Vagina (tissue), 2 donors: ENCODE measurements at regions not wholly inside any gene's neighbourhood (a gene's known extent, or its start where the extent isn't known, plus 50 kb on each side); places are given as distances from the start of the nearest gene placed in this dataset.

ENCODE experiments used
- DNase-seq, 2 donors: peaks; one replicate each; pipeline ENCODE4 v3.0.0-alpha.2; 2017; ENCODE audit errors: extremely low spot score in 2 of 2
- H3K27ac ChIP-seq: fragments of 200-600 bp; sonication (generic); one replicate; pipeline ENCODE4 v1.5.1; 2019
- H3K27me3 ChIP-seq: fragments of 200-600 bp; sonication (generic); one replicate; pipeline ENCODE4 v1.5.1; 2019
- H3K36me3 ChIP-seq, 2 donors: fragments of 200-600 bp; sonication (generic); one replicate each; pipeline ENCODE4 v1.5.1; 2017 to 2019
- H3K4me1 ChIP-seq: fragments of 200-600 bp; sonication (generic); one replicate; pipeline ENCODE4 v1.5.1; 2019
- H3K4me3 ChIP-seq, 2 donors: fragments of 200-600 bp; sonication (generic); 1 replicate in 1 of 2; 2 replicates in 1 of 2; pipeline ENCODE4 v1.5.1; 2016 to 2019
- H3K9me3 ChIP-seq: fragments of 200-600 bp; sonication (generic); one replicate; pipeline ENCODE4 v1.5.1; 2019
- CTCF ChIP-seq, 3 experiments: fragments of 450-650 bp in 2 of 3; fragments of 200-600 bp in 1 of 3; sonication (generic) in 1 of 3; IDR thresholded peaks; one replicate each; pipeline ENCODE4 v1.5.1; 2017 to 2019; ENCODE audit warnings: antibody characterized with exemption in 3 of 3, mild to moderate bottlenecking in 2 of 3, moderate library complexity in 2 of 3
- POLR2A ChIP-seq, 2 donors: fragments of 450-650 bp; IDR thresholded peaks; one replicate each; pipeline ENCODE4 v1.6.1; 2017; ENCODE audit warnings: antibody characterized with exemption in 2 of 2, mild to moderate bottlenecking in 2 of 2, moderate library complexity in 2 of 2
- POLR2AphosphoS5 ChIP-seq, 2 donors: sonication (generic); formaldehyde crosslinking; IDR thresholded peaks; one replicate each; pipeline ENCODE4 v1.9.0; 2017; ENCODE audit warnings: antibody characterized with exemption in 2 of 2, mild to moderate bottlenecking in 2 of 2, low read depth in 1 of 2; ENCODE audit not compliant: insufficient read depth in 1 of 2
- intact Hi-C: fragments of 100-400 bp; cut with DNase I; formaldehyde crosslinking; loops from one replicate; pipeline ENCODE4 v1.15.1; 2023

GRCh38 chr11:128367573-128367972 lies 219.8 kb downstream of the ETS1 start:
- TF ChIP-seq CTCF (IDR thresholded peaks at IDR 0.05), result no peak
- TF ChIP-seq POLR2A (IDR thresholded peaks at IDR 0.05), result no peak
- no peak for TF ChIP-seq POLR2AphosphoS5 (IDR thresholded peaks at IDR 0.05; ENCODE audit: insufficient read depth in 1 of 2, low read depth in 1 of 2)
- H3K4me1 ChIP-seq, result no peaks in the 10 kb centered on the region
- no peaks in the 10 kb centered on the region for H3K9me3 ChIP-seq
- intact Hi-C loops, result no loop called here
- DNase-seq, result no peak
- no peaks in the 10 kb centered on the region for H3K36me3 ChIP-seq
- no peaks in the 10 kb centered on the region for H3K27me3 ChIP-seq
- no peak overlapping the region for H3K27ac ChIP-seq
- H3K4me3 ChIP-seq, result no peak overlapping the region

DNA sequence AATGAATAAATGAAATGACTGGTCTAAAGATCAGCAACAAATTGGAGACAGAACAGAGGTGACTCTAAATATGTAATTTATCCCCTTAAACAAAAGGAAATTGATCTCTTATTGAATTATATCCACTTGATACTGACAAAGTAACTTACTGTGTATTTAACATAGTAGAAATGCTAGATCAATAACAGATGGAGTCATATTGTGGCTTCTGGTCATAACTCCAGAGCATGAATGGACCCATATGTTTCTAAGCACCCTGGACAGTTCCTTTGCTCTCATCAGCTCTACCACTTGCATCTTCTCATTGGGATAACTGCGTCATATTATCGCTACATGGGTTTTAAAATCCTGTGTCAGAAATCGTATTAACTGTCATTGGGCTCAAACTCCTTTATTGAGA lies 222.3 kb downstream of the ETS1 start:
- no peaks in the 10 kb centered on the region for H3K27me3 ChIP-seq
- no peaks in the 10 kb centered on the region for H3K9me3 ChIP-seq
- H3K27ac ChIP-seq, result no peak overlapping the region
- DNase-seq, result no peak
- intact Hi-C loops, result no loop called here
- H3K36me3 ChIP-seq, result no peaks in the 10 kb centered on the region
- TF ChIP-seq POLR2A (IDR thresholded peaks at IDR 0.05) (no peak), POLR2AphosphoS5 (IDR thresholded peaks at IDR 0.05; ENCODE audit: insufficient read depth in 1 of 2, low read depth in 1 of 2) (no peak), CTCF (IDR thresholded peaks at IDR 0.05) (no peak)
- no peak overlapping the region for H3K4me3 ChIP-seq
- H3K4me1 ChIP-seq, result no peaks in the 10 kb centered on the region

DNA sequence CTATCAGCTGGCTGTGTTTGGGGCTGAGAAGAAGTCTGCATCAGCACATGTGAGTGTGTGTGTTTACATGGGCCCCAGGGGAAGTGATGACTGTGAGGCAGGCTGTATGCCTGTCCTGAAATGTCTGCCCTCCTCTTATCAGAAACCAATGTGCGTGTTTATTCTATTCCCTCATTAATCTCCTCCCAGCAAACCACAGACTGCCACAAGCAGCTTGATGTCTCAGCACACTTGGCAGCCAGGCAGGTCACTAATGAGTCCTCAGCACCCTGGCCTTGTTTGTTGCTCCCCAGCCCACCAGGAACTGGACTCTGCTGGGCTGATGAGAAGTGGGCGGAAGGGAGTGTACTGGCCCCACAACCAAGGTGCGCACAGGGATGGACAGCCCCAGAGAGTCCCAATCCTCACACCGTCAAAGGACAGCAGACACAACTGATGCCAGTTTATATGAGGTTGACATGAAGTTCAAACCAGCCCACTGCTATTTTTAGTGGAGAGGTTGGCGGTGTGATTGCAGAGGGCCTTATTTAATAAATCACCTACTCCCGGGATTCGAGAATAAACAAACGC lies 225.8 kb downstream of the ETS1 start:
- Histone ChIP-seq H3K4me1 (no peaks in the 10 kb centered on the region), H3K36me3 (no peaks in the 10 kb centered on the region), H3K27me3 (no peaks in the 10 kb centered on the region), H3K27ac (no peak overlapping the region), H3K4me3 (no peak overlapping the region), H3K9me3 (no peaks in the 10 kb centered on the region)
- DNase-seq, result no peak
- TF ChIP-seq POLR2A (IDR thresholded peaks at IDR 0.05), result no peak
- no peak for TF ChIP-seq POLR2AphosphoS5 (IDR thresholded peaks at IDR 0.05; ENCODE audit: insufficient read depth in 1 of 2, low read depth in 1 of 2)
- no peak for TF ChIP-seq CTCF (IDR thresholded peaks at IDR 0.05)
- intact Hi-C loops, result no loop called here

DNA sequence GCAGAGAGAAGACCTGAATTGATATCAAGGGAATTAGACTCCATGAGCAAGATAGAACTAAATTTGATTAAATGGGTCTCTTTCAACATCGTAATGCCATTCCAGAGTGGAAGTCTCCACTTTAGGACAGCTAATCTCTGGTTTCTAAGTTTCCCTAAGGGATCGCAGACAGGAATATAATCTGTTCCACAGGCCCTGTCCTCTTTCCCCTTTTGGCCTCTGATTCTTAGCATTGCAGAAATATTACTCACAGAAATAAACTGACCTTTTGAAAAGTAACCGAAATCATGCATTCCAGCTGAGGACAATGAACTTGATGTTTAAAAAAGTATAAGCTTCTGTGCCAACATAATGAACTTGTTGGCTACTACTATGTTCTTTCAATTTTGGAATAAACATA lies 227.8 kb downstream of the ETS1 start:
- H3K27me3 ChIP-seq, result no peaks in the 10 kb centered on the region
- H3K4me1 ChIP-seq, result no peaks in the 10 kb centered on the region
- TF ChIP-seq POLR2AphosphoS5 (IDR thresholded peaks at IDR 0.05; ENCODE audit: insufficient read depth in 1 of 2, low read depth in 1 of 2), result no peak
- no peak for TF ChIP-seq POLR2A (IDR thresholded peaks at IDR 0.05)
- TF ChIP-seq CTCF (IDR thresholded peaks at IDR 0.05), result no peak
- DNase-seq, result no peak
- H3K9me3 ChIP-seq, result no peaks in the 10 kb centered on the region
- intact Hi-C loops, result no loop called here
- no peak overlapping the region for H3K27ac ChIP-seq
- no peaks in the 10 kb centered on the region for H3K36me3 ChIP-seq
- no peak overlapping the region for H3K4me3 ChIP-seq

- no peaks in the 10 kb centered on the region for H3K4me1 ChIP-seq
- DNase-seq, result no peak
- H3K27me3 ChIP-seq, result no peaks in the 10 kb centered on the region
- H3K4me3 ChIP-seq, result no peak overlapping the region
- no peak overlapping the region for H3K27ac ChIP-seq
- intact Hi-C loops, result no loop called here
- no peak for TF ChIP-seq CTCF (IDR thresholded peaks at IDR 0.05)
- TF ChIP-seq POLR2AphosphoS5 (IDR thresholded peaks at IDR 0.05; ENCODE audit: insufficient read depth in 1 of 2, low read depth in 1 of 2), result no peak
- TF ChIP-seq POLR2A (IDR thresholded peaks at IDR 0.05), result no peak
- no peaks in the 10 kb centered on the region for H3K36me3 ChIP-seq
- H3K9me3 ChIP-seq, result no peaks in the 10 kb centered on the region
Measured at GRCh38 chr11:128357073-128357472, 230.3 kb downstream of the ETS1 start.
